ENCODE measurements at regions not wholly inside any gene's neighbourhood (a gene's known extent, or its start where the extent isn't known, plus 50 kb on each side); places are given as distances from the start of the nearest gene placed in this dataset.

DNA sequence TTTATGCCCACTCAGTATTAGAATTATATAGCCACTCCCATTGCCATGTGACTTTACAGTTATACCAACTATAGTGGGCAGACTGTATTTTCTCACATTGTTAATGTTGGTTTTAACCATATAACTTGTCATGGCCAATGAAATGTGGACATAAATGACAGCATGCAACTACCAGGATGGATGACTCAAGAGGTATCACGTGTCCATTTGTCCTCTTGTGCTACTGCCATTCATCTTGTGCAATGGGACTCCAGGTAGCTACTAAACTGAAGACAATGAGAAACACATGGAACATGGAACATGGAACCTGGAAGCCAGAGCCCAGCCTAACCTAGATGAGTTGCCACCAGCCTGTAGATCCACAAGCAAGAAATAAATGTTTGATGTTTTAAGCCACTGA lies 242.7 kb upstream of the IPO5 start:
- TF ChIP-seq, protein P1, sequence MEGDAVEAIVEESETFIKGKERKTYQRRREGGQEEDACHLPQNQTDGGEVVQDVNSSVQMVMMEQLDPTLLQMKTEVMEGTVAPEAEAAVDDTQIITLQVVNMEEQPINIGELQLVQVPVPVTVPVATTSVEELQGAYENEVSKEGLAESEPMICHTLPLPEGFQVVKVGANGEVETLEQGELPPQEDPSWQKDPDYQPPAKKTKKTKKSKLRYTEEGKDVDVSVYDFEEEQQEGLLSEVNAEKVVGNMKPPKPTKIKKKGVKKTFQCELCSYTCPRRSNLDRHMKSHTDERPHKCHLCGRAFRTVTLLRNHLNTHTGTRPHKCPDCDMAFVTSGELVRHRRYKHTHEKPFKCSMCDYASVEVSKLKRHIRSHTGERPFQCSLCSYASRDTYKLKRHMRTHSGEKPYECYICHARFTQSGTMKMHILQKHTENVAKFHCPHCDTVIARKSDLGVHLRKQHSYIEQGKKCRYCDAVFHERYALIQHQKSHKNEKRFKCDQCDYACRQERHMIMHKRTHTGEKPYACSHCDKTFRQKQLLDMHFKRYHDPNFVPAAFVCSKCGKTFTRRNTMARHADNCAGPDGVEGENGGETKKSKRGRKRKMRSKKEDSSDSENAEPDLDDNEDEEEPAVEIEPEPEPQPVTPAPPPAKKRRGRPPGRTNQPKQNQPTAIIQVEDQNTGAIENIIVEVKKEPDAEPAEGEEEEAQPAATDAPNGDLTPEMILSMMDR (conservative IDR thresholded peaks at IDR 0.05; ENCODE audit: low read depth, low read length): no peak
- no peak for DNase-seq (ENCODE audit: low read depth)
- H3K4me3 ChIP-seq (ENCODE audit: low read length): no peak overlapping the region

DNA sequence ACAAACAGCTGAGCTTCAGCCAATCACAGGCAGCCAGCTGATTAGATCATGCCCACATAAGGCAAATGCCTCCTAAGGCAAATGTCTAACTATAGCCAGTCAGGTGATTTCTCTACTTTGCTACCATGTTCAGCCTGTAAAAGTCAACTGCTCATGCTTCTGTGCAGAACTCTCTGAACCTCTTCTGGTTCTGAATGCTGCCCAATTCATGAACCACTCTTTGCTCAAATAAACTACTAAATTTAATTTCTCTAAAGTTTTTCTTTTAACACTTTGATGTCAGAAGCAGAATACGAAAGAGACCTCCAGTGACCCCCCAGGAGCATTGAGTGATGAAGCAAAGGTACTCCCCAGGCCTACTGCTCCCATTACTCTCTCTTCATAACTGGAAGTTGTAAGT lies 240.7 kb upstream of the IPO5 start:
- DNase-seq (ENCODE audit: low read depth): no peak
- no peak overlapping the region for H3K4me3 ChIP-seq (ENCODE audit: low read length)
- TF ChIP-seq, protein P1 (conservative IDR thresholded peaks at IDR 0.05; ENCODE audit: low read depth, low read length): no peak

DNA sequence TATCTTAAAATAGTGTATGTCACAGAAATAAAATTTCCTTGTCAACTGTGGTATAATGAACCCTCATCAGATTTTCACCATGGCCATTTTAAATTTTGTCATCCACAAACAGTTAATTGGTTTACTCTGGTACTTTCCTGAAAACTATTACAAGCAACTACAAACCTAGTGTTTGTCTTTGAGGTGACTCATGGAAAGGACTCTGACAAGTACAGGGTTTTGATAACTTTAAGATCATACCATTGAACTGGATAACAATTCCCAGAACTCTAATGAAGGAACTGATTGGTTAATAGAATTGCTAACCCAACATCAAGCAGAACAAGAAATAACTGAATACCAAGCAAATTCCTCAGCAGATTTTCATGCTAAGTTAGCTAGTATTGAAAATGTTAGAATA lies 237.7 kb upstream of the IPO5 start:
- DNase-seq (ENCODE audit: low read depth): no peak
- H3K4me3 ChIP-seq (ENCODE audit: low read length): no peak overlapping the region
- TF ChIP-seq, protein P1 (conservative IDR thresholded peaks at IDR 0.05; ENCODE audit: low read depth, low read length): no peak

DNA sequence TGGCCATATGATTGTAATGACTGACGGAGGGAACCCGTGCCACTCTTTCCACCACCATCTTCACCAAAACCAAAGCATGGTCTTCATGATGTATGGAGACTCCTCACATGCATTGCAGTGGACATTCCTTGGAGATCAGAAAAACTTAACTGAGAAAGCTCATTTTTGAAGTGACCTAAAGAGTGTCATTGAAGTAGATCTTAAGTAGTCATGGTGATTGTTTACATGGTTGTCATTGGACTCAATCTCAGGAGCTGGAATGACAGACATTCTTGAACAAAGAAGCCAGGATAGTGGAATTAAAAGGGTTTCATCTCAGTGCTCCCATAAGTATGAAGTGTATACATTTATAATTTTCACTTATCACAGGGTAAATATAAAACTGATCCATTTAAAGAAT lies 236.7 kb upstream of the IPO5 start:
- no peak for DNase-seq (ENCODE audit: low read depth)
- TF ChIP-seq, protein P1 (conservative IDR thresholded peaks at IDR 0.05; ENCODE audit: low read depth, low read length): no peak
- no peak overlapping the region for H3K4me3 ChIP-seq (ENCODE audit: low read length)

DNA sequence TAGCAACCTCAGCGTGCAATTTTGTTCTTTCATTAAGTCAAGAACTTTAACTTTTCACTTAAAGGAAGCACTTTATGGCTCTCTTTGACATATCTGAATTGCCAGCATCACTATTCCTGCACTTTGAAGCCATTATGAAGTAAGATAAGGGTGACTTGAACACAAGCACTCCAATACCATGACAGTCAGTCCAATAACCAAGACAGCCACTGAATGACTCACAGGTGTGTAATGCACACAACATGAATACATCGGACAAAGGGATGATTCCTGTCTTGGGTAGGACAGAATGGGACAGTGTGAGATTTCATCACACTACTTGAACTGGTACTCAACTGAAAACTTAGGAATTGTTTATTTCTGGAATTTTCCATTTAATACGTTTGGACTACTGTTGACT lies 233.7 kb upstream of the IPO5 start:
- DNase-seq (ENCODE audit: low read depth): no peak
- TF ChIP-seq, protein P1 (conservative IDR thresholded peaks at IDR 0.05; ENCODE audit: low read depth, low read length): no peak
- no peak overlapping the region for H3K4me3 ChIP-seq (ENCODE audit: low read length)

DNA sequence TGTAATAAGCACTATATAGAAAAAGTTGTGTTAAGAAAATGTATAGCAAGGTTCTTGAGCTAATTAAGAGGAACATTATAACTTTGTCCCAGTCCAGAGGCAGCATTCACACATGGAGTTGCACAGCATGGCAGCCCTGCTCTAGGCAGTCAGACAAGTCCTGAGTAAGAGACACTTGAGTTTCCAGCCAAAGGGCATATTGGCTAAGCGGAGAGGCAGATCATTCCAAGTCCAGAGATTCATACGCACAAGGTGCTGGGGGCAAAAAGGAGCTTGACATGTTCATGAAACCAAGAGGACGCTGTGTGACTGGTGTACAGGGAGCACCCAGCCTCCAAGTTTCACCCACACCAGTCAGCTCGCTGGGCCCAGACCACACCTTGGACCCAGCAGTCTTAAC lies 232.6 kb upstream of the IPO5 start:
- TF ChIP-seq, protein P1 (conservative IDR thresholded peaks at IDR 0.05; ENCODE audit: low read depth, low read length): no peak
- H3K4me3 ChIP-seq (ENCODE audit: low read length): no peak overlapping the region
- no peak for DNase-seq (ENCODE audit: low read depth)

DNA sequence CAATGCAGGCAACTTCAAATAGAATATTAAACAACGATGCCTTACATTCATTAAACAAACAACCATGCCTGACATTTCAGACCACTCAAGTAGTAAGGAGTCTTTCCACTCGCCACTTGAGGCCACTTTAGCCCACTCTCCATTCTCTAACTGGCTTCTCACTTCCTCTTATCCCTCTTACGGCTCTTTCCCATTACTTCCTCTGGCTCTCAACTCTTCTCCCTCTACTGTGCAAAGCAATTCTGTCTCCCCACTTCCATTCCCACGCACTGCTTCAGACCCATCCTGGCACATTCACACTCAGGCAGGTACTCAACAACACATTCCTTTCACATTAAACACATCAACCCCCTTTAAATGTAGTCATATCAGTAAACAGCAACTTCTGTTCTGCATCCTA lies 229.8 kb upstream of the IPO5 start:
- DNase-seq (ENCODE audit: low read depth): no peak
- no peak overlapping the region for H3K4me3 ChIP-seq (ENCODE audit: low read length)
- TF ChIP-seq, protein P1 (conservative IDR thresholded peaks at IDR 0.05; ENCODE audit: low read depth, low read length): no peak

All from retinal pigment epithelial cell (primary cell).